Fibroblast of peridontal ligament (primary cell): ENCODE measurements at regions not wholly inside any gene's neighbourhood (a gene's known extent, or its start where the extent isn't known, plus 50 kb on each side); places are given as distances from the start of the nearest gene placed in this dataset.
A peak's percentile ranks its signal among the peaks of the same experiment; 100 is the strongest.
"Not testable (repeated sequence)": the region's sequence is repeated elsewhere in the genome, so short reads cannot be mapped to it uniquely, and the experiment has no call there.

ENCODE experiments used
- DNase-seq: peaks from one replicate; pipeline ENCODE4 v3.0.0-alpha.2; 2010; ENCODE audit errors: extremely low read depth

DNA sequence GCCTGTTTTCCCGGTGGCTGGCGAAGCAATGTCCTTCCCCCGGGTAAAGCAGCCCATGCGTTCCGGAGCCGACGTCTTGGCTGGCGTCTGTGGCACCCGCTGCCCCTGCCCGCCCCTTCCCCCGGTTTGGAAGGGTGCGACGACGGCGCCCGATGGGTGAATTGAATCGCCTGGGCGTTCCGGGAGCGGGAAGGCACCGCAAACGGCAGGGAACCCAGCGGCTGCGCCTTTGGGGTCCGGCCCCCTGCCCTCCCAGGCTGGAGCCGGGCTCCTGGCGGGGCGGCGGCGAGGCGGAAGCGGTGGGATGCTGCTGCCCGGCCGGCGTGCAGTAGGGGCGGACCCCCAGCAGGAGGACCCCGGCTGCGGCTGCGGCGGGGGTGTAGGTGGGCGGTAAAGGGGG, 123.6 kb upstream of the RHOU start:
- not testable (repeated sequence) for DNase-seq

- not testable (repeated sequence) for DNase-seq
Observed at GRCh38 chr1:228622002-228622716, 113.1 kb upstream of the RHOU start.

DNA sequence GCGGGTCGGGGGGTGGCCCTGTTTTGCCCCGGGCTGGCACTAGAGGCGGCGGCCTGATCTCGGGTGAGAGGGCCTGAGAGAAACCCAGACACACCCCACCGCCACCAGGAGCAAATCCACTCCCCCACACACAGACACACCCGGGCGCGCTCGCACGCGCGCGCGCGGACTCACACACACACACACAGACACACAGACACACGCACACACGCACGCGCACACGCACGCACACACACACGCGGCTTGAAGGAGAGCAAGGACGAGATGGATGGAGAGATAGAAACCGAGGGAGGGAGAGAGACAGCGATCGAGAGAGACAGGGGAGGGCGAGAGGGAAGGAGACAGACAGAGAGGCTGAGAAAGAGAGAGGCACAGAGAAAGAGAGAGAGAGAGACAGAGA, 108.8 kb upstream of the RHOU start:
- DNase-seq: not testable (repeated sequence)

- not testable (repeated sequence) for DNase-seq
Observed at GRCh38 chr1:228632858-228633257, 102.4 kb upstream of the RHOU start.

GRCh38 chr1:228635304-228635703, 100.0 kb upstream of the RHOU start:
- not testable (repeated sequence) for DNase-seq

- not testable (repeated sequence) for DNase-seq
Observed at GRCh38 chr1:228637529-228637928, 97.8 kb upstream of the RHOU start.

DNA sequence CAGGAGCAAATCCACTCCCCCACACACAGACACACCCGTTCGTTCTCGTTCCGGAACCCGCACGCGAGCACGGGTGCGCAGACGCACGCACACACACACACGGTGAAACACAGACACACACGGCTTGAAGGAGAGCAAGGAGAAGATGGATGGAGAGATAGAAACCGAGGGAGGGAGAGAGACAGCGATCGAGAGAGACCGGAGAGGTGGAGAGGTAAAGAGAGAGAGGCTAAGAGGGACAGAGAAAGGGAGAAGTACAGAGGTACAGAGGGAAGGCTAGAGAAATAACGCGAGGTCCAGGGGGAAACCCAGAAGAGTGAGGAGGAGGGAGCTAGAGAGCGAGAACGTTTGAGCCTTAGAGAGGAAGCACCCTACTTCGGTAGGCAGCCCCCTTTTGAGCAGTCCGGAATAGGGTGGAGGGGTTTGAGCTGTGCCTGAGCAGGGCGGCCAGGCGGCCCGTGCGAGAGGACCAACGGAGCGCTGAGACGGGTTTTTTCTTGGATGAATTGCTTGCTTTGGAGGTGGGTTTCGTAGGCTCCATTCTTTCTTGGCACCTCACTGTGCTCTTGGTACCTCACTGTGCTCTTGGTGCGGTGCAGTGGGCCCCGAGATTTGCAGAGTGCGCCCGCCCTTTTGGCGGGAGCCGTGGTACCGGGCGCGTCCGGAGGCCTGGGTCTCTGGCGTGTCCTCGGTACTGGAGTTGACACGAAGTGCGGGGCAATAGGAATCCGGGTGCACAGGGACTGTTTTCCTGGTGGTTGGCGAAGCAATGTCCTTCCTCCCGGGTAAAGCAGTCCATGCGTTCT, 88.4 kb upstream of the RHOU start:
- DNase-seq: peak; percentile 51

- DNase-seq: peak; percentile 15
Observed at GRCh38 chr1:228647523-228648444, 87.5 kb upstream of the RHOU start.

GRCh38 chr1:228648647-228649383, 86.5 kb upstream of the RHOU start:
- DNase-seq: no peak

GRCh38 chr1:228650141-228650540, 85.1 kb upstream of the RHOU start:
- DNase-seq: no peak

GRCh38 chr1:228650946-228651345, 84.3 kb upstream of the RHOU start:
- DNase-seq: no peak

DNA sequence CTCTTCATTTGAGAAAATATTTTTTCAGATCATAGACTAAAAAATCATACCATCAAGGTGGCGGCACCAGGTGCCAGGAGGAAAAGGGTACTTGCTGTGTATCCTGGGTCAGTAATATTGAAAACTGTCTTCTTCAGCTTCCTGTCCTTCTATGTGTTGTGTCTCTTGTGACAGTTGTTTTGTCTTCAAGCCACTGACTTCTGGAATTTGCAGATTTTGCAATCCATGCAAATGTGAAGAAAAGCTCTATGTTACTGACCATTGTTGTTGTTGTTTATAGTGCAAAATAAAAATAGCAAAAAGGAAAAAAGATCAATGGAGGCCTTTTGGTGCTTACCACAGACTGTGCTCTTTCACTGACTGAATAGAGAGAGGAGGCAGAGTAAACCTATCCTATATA, 83.2 kb upstream of the RHOU start:
- no peak for DNase-seq

GRCh38 chr1:228653057-228653456, 82.2 kb upstream of the RHOU start:
- DNase-seq: not testable (repeated sequence)

DNA sequence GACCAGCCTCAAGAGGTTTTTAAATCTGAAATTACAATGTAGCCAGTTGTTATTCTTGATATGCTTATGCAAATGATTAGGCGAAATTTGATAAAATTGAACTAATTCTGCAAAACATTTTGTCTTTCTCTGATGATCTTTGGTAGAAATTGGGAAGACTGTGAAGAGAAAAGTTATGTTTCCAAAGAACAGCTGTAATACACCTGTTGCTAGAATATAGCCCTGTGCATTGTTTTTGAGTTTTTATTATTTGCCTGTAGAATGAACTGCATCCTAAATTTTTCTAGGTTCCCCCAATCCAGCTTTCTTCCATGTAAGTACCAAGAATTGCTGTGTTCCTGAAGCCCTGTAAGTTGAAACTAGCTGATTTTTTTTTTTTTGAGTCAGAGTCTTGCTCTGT, 81.5 kb upstream of the RHOU start:
- DNase-seq: no peak

GRCh38 chr1:228655796-228656394, 79.4 kb upstream of the RHOU start:
- DNase-seq: no peak

DNA sequence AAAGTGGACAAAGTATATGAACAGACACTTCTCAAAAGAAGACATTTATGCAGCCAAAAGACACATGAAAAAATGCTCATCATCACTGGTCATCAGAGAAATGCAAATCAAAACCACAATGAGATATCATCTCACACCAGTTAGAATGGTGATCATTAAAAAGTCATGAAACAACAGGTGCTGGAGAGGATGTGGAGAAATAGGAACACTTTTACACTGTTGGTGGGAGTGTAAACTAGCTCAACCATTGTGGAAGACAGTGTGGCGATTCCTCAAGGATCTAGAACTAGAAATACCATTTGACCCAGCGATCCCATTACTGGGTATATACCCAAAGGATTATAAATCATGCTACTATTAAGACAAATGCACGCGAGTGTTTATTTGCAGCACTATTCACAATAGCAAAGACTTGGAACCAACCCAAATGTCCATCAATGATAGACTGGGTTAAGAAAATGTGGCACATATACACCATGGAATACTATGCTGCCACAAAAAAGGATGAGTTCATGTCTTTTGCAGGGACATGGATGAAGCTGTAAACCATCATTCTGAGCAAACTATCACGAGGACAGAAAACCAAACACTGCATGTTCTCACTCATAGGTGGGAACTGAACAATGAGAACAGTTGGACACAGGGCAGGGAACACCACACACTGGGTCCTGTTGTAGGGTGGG, 73.1 kb upstream of the RHOU start:
- not testable (repeated sequence) for DNase-seq

GRCh38 chr1:228664399-228664914, 70.8 kb upstream of the RHOU start:
- DNase-seq: peak; percentile 79

- DNase-seq: no peak
Observed at GRCh38 chr1:228666686-228667623, 68.3 kb upstream of the RHOU start.
